HUES6 (cell line): ENCODE measurements at regions not wholly inside any gene's neighbourhood (a gene's known extent, or its start where the extent isn't known, plus 50 kb on each side); places are given as distances from the start of the nearest gene placed in this dataset.
"Not testable (repeated sequence)": the region's sequence is repeated elsewhere in the genome, so short reads cannot be mapped to it uniquely, and the experiment has no call there.

Experiments used
- H3K27ac ChIP-seq: 2 replicates; pipeline ENCODE4 v1.7.0; 2013; ENCODE audit warnings: low read depth, mild to moderate bottlenecking, low read length, inconsistent platforms
- H3K27me3 ChIP-seq: 2 replicates; pipeline ENCODE4 v1.6.1; 2013; ENCODE audit warnings: low read length; ENCODE audit not compliant: control insufficient read depth, insufficient read depth
- H3K36me3 ChIP-seq: 2 replicates; pipeline ENCODE4 v1.6.1; 2013; ENCODE audit warnings: low read length; ENCODE audit not compliant: control insufficient read depth, insufficient read depth
- H3K4me1 ChIP-seq: 2 replicates; pipeline ENCODE4 v1.6.1; 2013; ENCODE audit warnings: low read length; ENCODE audit not compliant: control insufficient read depth, insufficient read depth
- H3K4me3 ChIP-seq: 2 replicates; pipeline ENCODE4 v1.5.1; 2013; ENCODE audit warnings: low read depth, low read length
- H3K9ac ChIP-seq: one replicate; pipeline ENCODE4 v1.6.1; 2013; ENCODE audit warnings: mild to moderate bottlenecking, low read length
- H3K9me3 ChIP-seq: 2 replicates; pipeline ENCODE4 v1.6.1; 2013; ENCODE audit warnings: low read depth, low read length; ENCODE audit not compliant: control insufficient read depth, insufficient read depth

DNA sequence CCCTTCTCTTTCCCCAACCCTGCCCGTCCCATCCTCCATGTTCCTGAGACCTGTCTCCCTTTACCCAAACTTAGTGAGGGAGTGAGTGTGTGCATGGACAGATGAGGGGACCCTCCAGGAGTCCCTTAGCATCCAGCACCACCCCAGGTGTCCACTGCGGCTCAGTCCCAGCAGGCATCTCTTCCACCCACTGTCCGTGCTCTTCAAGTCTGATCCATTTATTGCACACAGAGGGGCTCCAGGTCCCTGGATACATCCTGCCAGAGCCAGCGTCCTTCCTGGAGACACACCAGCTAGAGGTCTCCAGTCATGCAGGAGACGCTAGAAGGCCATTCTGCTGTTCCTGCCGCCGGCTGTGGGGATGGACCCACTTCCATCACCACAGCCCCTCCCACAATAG, 239.2 kb downstream of the ADGRD1 start:
- Histone ChIP-seq H3K27me3 (peaks cover 3% of the 10 kb centered on the region), H3K27ac (no peak overlapping the region), H3K4me3 (no peak overlapping the region), H3K4me1 (no peaks in the 10 kb centered on the region), H3K9me3 (peaks cover 14% of the 10 kb centered on the region), H3K36me3 (no peaks in the 10 kb centered on the region), H3K9ac (no peak overlapping the region)

DNA sequence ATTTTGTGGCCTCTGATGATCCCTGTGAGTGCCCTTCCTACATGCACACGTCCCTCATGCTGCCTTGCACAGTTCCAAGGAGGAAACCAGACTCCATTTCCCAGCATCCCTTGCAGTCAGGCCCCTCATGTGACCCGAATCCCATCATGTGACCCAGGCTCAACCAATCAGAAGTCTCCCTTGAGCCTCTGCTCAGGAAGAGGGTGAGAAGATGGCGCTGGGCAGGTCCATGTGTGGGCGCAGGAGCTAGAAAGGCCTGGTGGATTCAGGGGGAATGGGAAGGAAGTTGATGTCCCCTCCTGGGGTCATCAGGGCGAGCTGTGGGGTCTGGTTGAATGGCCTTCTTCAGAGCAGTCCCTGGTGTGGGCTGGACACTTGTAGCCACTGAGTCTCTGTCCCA, 240.5 kb downstream of the ADGRD1 start:
- Histone ChIP-seq H3K4me3 (no peak overlapping the region), H3K27ac (no peak overlapping the region), H3K4me1 (no peaks in the 10 kb centered on the region), H3K27me3 (peaks cover 7% of the 10 kb centered on the region), H3K9ac (no peak overlapping the region), H3K36me3 (no peaks in the 10 kb centered on the region), H3K9me3 (peaks cover 11% of the 10 kb centered on the region)

DNA sequence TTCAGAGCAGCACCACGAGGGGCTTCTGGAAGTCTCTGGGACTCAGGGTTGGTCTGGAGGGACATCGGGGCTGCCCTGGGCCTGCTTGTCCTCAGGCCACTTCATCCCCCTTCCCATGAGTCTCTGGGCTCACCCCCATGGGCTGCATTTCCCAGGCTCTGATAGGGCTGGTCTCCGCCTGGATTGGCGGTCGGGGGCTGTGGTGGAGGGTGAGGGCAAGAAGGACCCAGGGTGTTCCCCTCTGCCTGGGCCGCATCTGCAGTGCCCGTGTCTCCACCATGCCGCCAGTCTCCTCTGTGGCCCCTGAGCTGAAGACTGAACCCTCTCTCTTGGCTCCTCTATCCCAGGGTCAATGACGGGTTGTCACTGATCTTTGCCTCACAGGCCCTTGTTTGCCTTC, 242.1 kb downstream of the ADGRD1 start:
- Histone ChIP-seq H3K4me3 (no peak overlapping the region), H3K27me3 (peaks cover 7% of the 10 kb centered on the region), H3K4me1 (no peaks in the 10 kb centered on the region), H3K27ac (no peak overlapping the region), H3K36me3 (no peaks in the 10 kb centered on the region), H3K9me3 (peaks cover 16% of the 10 kb centered on the region), H3K9ac (no peak overlapping the region)

DNA sequence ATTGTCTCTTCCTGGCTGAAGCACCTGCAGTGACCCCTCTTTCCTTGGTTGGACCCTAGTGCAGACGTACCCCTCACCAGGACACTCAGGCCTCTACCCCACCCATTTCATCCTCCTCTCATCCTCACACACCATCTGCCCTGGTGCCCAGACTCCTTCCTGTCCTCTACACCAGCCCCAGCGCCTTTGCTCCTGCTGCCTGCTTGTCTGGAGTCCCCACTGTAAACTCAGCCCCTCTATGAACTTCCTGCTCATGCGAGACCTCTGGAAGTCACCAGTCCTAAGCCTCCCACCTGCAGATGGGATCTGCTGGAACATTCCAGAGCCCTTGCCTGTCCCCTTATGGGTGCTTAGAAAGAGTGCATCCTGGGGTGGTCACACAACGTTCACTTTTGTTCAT, 242.5 kb downstream of the ADGRD1 start:
- Histone ChIP-seq H3K9me3 (peaks cover 16% of the 10 kb centered on the region), H3K27ac (no peak overlapping the region), H3K27me3 (peaks cover 7% of the 10 kb centered on the region), H3K4me3 (no peak overlapping the region), H3K4me1 (no peaks in the 10 kb centered on the region), H3K9ac (no peak overlapping the region), H3K36me3 (no peaks in the 10 kb centered on the region)

DNA sequence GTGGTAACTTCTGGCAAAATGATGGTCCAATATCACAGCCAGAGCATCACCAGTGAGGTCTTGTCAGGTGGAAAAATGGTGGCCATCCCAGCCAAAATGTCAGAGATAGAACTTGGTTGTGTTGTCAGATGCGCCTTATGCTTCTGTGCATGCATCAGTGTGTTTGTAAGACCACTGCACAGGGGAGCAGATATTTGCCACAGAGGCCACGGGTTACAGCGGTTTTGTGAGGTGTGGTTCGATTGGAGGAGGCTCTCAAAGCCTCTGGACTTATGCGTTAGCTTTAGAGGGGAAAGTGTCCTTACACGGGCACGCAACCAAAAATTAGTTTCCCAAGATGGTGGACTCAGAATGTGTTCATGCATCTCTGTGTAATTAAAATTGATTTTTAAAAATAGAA, 243.8 kb downstream of the ADGRD1 start:
- no peaks in the 10 kb centered on the region for H3K4me1 ChIP-seq

DNA sequence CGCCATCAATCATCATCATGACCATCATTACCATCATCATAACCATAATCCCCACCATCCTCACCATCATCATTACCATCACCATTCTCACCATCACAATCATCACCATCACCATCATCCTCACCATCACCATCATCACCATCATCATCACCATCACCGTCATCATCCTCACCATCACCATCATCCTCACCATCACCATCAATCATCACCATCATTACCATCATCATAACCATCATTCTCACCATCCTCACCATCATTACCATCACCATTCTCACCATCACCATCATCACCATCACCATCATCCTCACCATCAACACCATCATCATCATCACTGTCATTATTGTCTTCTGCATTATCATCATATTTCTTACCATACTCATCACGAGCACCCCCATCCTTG, 245.5 kb downstream of the ADGRD1 start:
- H3K27ac ChIP-seq: no peak overlapping the region
- peaks cover 7% of the 10 kb centered on the region; the same call in 1 of the 2 replicates for H3K27me3 ChIP-seq
- H3K4me3 ChIP-seq: no peak overlapping the region
- H3K9me3 ChIP-seq: peaks cover 11% of the 10 kb centered on the region
- no peak overlapping the region for H3K9ac ChIP-seq
- no peaks in the 10 kb centered on the region for H3K36me3 ChIP-seq
- no peaks in the 10 kb centered on the region for H3K4me1 ChIP-seq

More for the DNA sequence above, 243.8 kb downstream of the ADGRD1 start:
- Histone ChIP-seq H3K27ac (no peak overlapping the region), H3K36me3 (no peaks in the 10 kb centered on the region), H3K4me3 (no peak overlapping the region), H3K9me3 (peaks cover 16% of the 10 kb centered on the region), H3K27me3 (peaks cover 7% of the 10 kb centered on the region; the same call in 1 of the 2 replicates), H3K9ac (no peak overlapping the region)

GRCh38 chr12:131201912-131202311, 248.2 kb downstream of the ADGRD1 start:
- not testable (repeated sequence) for H3K9me3 ChIP-seq, H3K27me3 ChIP-seq, H3K27ac ChIP-seq, H3K9ac ChIP-seq, H3K36me3 ChIP-seq, H3K4me3 ChIP-seq, H3K4me1 ChIP-seq

GRCh38 chr12:131202592-131203378, 249.1 kb downstream of the ADGRD1 start:
- Histone ChIP-seq H3K27ac (no peak overlapping the region), H3K9ac (no peak overlapping the region), H3K36me3 (no peaks in the 10 kb centered on the region), H3K27me3 (peaks cover 7% of the 10 kb centered on the region; the same call in 1 of the 2 replicates), H3K4me1 (no peaks in the 10 kb centered on the region), H3K4me3 (no peak overlapping the region), H3K9me3 (peaks cover 8% of the 10 kb centered on the region; the same call in 1 of the 2 replicates)

- H3K9ac ChIP-seq: no peak overlapping the region
- H3K4me1 ChIP-seq: no peaks in the 10 kb centered on the region
- 0 out of 2 replicates have a peak, but pooled peaks cover 2% of the 10 kb centered on the region for H3K27me3 ChIP-seq
- H3K9me3 ChIP-seq: peaks cover 8% of the 10 kb centered on the region; the same call in 1 of the 2 replicates
- H3K4me3 ChIP-seq: no peak overlapping the region
- no peak overlapping the region for H3K27ac ChIP-seq
- H3K36me3 ChIP-seq: no peaks in the 10 kb centered on the region
These were observed 250.1 kb downstream of the ADGRD1 start for GRCh38 chr12:131203666-131204415.

GRCh38 chr12:131204416-131205274, 250.9 kb downstream of the ADGRD1 start:
- Histone ChIP-seq H3K27ac (no peak overlapping the region), H3K4me3 (no peak overlapping the region), H3K9ac (no peak overlapping the region), H3K27me3 (0 out of 2 replicates have a peak, but pooled peaks cover 2% of the 10 kb centered on the region), H3K9me3 (0 out of 2 replicates have a peak, but pooled peaks cover under 1% of the 10 kb centered on the region), H3K36me3 (no peaks in the 10 kb centered on the region), H3K4me1 (no peaks in the 10 kb centered on the region)
